CD4-positive, alpha-beta T cell treated with Interferon alpha-2 for 1 hour (primary cell): ENCODE measurements at regions not wholly inside any gene's neighbourhood (a gene's known extent, or its start where the extent isn't known, plus 50 kb on each side); places are given as distances from the start of the nearest gene placed in this dataset.

Experiments used
- DNase-seq, 2 donors: peaks; one replicate each; pipeline ENCODE4 v3.0.0-alpha.2; 2020 to 2022

DNA sequence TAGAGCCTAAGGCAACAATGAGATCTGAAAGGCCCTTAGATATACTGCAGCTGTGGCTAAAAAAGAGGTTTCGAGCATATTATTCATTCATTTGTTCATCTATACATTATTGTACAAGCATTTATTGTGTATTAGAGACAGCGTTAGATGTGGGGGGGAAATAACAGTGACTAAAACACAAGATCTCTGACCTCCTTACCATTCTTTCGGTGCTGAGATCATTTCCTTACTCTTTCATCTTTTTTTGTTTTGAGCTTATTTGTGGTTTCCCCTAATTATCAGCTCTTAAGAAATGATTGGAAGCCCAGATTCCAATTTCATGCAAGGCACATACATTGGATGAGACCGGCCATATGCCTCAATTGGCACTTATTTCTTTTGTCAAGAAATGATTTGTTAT is 113.2 kb downstream of the SEC61B start:
- no peak for DNase-seq

DNA sequence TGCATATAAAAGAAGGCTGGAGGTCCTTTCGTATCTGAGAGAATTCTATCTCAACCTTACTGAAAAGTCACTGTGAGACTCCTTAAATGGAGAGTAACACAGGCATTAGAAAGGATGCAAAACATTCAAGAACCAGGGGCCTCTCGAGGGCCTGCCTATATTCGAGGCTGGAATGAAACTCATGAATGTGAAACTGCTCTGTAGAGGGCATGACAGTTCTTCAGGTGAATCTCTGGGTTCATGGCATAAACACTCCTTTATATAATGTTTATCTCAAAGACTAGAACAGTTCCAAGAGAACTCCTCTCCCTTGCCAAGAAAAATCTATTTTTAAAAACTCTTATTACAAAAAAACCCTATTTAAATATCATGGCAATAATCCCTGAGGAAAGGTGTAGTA is 113.9 kb downstream of the SEC61B start:
- no peak for DNase-seq

DNA sequence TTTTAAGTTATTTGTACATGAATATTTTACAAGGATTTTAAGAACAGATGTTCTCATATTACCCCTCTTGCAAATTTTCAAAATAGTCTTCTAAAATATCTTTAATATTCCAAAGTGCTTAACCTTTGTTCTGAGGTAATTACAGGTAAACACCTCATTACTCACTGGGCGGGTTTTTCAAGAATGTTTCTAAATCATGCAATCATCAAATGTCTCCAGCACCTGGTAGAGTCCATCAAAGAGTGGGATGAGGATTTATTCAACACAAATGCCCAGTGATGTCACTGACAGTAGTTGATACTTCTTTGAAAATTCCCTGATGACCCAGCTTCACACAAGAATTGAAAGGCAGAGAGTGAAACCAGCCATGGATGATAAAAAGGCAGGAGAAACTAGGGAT is 114.4 kb downstream of the SEC61B start:
- DNase-seq, result no peak

DNA sequence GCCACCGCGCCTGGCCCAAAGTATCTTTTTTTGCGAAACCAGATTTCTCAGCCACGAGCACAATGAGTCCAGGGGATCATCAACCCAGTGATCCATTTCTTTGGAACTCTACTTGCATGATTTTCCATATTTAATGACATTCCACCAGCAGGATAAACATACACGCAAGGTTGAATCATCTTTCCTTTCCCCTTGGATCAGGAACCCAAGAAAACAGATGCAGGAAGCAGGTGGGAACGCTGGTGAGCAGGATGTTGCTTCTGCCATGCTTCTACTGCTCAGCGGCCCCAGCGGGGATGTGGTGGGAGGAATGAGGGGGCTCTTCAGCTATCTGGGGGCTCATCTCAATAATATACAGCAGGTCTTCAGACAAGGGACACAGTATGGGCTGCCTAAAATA is 118.2 kb downstream of the SEC61B start:
- no peak for DNase-seq

DNA sequence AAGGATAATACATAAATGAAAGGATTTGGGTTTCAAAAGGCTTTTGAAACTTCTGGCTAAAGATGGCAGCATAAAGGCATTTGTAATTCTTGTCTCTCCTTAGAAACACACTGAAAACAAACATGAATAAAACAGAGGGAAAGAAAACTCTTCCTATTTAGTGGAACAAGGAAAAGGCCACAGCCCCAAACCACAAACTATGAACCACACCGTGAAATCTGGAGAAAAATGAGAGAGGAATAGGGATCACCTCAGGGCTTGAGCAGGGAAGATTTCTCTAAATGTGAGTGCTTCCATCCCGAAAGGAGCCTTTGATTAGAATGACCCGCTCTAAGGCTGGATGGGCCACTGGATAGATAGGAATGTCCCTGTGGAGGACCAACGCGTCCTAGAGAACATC is 119.6 kb downstream of the SEC61B start:
- DNase-seq, result no peak

DNA sequence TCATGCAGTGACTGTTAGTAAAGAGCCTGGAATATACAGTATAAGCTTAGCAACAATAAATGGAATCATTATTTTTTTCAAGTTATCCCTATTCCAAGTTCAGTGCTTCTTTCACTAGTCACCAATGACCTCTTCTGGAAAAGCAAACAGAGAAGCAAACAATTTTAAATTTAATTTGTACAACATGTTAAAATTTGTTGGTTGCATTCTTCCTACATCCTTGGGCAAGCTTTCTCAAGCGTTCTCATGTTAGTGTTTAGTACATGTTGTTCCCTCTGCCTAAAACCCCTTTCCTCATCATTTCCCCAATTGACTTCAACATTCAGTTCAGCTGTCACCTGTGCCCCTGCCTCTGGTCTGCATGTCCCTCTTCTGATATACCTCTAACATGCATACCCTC is 123.4 kb downstream of the SEC61B start:
- DNase-seq, result no peak

DNA sequence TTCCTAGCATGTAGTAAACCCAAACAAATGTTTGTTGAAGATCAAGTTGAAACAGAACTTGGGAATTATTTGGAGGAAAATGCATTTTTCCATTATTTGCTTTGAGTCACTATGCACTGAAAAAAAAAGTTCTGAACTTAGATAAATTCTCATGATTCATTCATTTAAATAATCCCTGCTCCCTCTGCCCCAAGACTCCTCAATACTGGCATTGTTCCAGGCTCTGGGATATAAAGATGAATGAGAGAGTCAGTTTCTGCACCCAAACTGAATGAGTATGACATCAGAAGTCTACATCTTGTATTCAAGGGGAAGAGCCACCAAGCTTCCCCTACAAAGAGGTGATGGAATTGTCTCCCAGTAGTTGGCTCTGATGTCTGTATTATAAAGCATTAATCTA is 123.9 kb downstream of the SEC61B start:
- no peak for DNase-seq

DNA sequence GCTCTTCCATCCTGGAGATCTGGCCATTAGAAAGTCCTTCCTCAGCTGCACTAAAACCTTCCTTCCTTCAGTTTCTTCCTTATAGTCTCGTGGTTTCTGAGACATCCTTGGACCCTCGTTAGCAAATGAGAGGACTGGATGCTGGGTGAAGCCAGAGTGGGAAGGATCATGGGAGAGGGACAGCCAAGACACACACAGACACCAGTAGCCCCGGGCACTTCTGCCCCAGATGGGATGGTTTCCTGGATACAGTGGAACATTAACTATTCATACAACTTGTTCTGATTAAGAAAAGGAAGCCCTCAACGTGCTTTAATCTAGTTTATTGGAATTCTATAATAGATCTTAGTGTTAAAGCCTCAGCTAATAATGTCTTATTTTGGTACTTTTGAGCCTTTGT is 125.5 kb downstream of the SEC61B start:
- DNase-seq, result no peak

DNA sequence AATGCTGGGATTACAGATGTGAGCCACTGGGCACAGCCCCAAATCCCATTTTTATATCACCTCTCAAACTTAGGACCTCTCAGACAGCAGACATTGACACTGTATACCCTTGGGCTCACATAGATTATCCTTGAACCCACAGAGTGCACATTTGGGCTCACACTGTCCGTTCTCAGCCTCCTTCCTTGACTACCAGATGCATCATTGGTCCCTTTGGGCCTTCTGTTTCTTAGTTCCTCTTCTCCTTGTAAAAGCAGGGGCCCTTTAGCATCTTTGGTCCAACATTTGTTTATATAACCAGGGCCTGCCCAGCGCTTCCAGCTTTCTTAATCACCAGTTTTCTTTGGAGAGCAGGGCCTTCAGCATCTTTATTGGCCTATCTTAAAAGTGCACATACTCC is 126.2 kb downstream of the SEC61B start:
- DNase-seq, result no peak

DNA sequence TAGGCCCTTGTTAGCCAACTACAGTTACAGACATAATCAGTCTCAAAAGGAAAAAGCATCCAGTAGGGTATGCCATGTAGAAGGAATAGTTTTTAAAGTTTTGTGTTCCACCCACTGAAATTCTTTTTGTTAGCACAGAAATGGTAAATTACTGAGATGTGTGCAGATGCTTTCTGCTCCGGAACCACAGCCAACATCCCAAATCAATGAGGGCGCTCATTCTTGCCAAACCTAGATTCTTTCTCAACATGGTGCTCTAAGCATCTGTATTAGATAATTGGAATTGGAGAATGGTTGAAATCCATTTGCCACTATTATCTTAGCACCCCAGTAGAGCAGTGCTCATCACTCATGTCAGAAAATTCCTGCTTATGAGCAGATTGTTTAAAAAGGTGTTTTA is 127.8 kb downstream of the SEC61B start:
- no peak for DNase-seq

DNA sequence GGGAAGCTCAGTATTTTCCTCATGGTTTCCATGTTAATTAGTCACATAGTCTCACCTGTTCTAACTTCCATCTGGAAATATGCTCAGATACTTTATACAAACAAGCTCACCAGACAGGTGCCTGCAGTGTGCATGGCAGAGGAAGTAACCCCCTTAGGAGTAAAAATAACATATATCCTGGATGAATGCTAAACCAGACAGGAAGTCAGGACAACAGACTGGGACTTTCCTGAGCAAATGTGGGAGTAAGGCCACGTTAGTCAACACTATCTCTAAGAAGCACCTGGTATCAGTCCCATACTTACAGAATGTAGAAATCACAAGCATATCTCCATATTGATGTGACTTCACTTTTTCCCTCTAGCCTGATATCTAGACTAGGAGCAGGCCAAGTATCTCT is 128.4 kb downstream of the SEC61B start:
- no peak for DNase-seq

DNA sequence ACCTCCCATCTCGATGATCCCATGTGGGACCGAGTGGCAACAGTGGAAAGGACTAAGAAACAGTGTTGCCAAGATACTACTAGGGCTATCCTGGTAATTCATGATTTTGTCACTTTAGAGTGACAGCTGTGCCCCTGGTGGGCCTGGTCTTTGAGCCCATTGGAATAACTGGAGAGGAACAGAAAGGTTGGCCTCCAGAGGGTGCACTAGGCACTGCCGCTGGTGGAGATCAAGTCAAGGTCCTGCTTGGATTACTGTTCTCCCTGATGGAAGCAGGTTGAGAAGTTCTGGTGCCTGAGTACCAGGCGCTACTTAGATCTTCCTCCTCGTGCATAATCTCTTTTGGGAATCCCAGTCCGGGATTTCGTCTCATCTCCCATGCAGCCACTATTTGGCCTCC is 129.6 kb downstream of the SEC61B start:
- DNase-seq, result no peak

DNA sequence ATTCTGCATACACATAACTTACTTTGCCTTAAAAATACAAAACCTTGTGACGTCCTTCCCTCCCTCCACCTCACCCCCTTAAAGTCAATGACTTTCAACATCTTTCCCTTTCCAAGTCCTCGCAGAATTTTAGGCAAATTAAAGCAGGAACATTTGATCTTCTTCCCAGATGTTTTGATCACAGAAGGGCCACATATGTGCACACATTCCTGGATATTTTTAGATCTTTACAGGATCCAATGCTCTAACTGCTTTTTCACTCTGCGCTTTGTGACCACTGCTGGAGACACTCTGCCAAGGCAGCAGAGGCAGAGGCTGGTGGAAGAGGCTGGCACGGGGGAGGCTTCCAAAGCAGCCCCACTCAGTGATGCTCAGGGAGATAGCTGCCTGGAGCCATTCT is 130.7 kb downstream of the SEC61B start:
- no peak for DNase-seq

DNA sequence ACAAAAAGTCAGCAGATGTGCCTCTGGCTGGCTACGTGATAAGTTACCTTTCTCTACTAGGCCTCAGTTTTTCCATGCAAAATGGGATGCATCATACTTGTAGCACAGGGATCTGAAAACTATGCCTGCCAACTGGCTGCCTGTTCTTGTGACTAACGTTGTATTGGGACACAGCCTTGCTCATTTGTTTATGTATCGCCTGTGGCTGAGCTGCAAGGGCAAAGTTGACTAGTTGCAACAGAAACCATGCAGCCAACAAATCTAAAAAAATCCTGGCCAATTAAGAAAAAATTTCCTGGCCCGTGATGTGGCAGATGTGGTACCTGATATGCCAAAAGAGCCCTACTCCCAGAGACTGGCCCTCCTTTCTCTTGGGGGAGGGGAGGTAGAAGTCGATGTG is 131.3 kb downstream of the SEC61B start:
- DNase-seq, result no peak

DNA sequence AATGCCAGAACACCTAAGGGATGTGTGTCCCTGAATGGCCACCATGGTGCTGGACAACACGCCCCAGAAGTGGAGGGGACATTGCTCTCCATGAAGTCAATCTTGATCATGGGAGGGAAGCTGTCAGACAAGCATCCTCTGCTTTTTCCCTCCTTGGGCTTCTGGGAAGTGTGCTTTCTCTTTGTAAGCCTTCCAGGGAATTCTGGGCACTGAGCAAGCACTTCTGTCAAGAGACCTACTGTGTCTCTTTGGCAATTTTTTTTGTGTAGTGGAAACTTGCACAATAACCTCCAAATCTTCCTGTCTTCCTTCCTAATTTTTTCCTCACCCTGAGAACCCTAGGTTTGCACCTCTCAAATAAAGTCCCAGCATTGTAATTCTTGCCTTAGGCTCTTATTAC is 132.0 kb downstream of the SEC61B start:
- no peak for DNase-seq

DNA sequence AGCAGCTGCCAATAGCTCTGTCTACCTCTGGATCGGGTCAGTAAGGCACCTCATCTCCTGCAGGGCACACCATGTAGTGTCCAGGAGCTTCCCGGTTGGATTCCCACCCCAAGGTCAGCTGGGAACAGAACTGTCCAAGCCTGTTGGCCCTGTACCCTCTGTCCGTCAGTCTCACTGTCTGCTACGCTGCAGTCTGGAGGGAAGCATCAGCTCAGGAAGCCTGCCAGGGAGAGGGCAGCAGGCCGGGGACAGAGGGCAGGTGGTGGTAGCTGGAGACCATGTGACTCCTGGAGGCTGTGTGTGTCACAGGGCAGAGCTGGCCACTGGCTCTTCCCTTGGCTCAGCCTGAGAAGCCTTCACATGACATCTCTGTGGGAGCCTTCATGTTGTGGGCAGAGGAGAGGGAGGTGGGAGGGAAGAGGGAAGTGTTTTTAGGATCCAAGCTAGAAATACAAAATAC is 134.5 kb downstream of the SEC61B start:
- DNase-seq, result no peak

DNA sequence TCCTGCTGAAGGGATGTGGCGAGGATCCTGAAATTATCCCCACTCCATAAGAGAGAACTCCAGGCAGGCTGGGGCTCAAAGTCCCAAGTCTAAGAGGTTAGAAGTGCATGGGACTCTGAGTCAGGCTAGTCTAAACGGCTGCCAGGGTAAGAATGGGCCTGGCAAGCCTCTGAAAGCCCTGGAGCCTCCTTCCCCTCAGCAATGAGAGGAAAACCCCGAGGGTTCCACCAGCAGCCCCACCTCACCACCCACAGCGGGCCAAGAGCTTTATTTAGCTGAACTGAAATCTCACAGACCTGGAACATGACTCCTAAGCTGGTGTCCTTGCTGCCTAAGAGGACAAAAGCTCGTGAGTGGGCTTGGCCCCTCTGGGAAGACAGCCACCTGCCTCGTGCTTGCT is 135.5 kb downstream of the SEC61B start:
- DNase-seq, result no peak

DNA sequence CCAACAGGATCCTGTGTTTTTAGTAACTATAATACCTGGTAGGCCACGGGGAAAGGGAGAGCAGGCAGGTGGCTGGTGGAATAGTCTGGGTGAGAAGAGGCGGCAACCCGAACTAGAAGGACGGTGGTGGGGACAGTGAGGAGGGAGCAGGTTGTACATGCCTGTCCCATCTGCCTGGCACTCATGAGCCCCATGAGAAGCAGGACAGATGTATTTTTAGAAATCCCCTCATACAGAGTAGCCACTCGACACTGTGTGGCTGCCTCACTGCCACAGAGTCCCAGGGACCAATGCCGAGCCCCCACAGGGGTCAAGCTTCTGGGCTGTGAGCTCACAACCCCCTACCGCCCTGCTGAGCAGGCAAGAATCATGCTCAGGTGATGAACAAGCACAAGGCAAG is 136.6 kb downstream of the SEC61B start:
- no peak for DNase-seq

DNA sequence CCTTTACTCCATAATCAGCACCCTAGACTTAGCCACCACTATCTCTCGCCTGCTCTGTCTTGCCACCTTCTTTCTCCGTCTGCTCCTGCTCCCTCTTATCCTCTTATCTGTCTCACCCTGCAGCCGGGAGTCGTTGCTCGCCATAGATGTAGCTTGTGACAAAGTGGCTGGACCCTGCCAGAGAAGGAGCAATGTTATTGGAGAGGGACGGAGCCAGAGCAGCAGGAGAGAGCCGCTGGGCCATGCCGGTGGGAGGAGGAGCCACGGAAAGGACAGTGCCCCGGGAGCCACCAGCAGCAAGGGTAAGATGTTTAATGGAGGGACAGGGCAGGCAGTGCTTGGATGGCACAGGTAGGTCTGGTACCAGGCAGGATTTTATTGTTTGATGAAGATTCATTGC is 137.3 kb downstream of the SEC61B start:
- no peak for DNase-seq

DNA sequence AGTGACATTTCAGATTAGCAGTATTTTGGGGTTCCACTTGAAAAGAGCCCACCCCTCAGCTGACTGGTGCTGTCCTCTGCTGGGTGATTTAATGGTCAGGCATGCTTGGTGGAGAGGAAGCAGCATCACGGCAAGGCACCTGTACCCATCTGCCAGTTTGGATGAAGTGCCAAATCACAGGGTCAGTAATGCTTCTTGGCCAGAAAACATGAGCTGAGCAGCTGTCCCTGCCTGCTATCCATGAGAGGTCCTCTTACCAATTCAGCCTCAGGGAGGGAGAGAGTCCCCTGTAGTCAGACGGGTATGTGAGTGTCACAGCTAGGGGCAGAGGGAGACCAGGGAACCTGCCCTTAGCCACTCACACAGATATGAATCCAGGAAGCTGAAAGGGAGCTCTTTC is 137.9 kb downstream of the SEC61B start:
- DNase-seq, result no peak

DNA sequence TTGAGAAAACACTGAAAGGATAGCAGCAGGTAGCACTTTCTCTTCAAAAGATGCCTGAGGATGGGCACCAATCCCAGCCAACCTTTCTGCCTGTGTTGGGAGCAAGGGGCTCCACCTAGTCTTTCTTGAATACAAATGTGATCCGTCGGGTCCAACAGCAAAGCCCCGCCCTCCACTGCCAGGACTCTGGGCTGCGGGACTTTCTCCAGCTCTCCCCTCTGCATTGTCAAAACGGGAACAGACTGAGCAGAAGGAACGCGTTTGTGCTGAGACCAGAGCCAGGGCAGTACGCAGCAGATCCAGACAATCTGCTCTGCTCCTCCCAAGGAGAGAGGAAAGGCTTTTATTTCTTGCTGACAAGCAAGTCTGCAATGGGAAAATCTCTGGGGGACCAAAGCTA is 139.7 kb downstream of the SEC61B start:
- DNase-seq, result no peak

DNA sequence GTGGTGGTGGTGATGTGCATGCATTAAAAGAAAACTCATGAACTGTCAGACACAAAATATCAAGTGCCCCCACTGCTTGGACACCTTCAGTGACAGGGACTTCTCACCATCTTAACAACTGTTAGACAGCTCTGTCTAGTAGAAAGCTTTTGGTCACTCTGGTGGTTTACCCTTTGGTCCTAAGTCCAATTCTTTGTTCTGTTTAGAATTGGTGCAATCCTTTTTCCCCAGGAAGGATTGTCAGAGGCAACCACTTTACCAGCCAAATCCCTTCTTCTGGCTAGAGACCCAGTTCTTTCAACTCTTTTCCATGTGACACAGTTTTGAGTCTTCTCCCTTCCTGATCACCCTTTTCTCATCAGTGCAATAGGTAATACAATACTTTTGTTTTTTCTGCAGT is 140.2 kb downstream of the SEC61B start:
- DNase-seq, result no peak

DNA sequence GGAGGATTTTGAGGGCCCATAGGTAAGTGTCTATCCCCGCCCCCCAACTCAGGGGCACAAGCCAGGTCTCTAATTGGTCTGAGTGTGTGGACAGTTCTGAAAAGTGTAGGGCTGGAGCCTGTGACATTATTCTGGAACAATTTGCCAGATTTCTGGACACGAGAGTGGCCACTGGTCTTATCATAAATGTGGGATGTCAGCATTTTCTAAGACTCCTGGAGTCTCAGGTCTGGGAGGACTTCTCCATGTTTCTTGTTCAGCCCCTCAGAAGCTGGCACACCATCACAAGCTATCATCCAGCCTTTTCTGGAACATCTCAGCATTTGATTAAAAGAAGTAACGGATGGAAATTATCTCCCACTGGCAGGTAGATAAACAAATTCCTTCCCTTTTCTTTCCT is 141.4 kb downstream of the SEC61B start:
- DNase-seq, result no peak

DNA sequence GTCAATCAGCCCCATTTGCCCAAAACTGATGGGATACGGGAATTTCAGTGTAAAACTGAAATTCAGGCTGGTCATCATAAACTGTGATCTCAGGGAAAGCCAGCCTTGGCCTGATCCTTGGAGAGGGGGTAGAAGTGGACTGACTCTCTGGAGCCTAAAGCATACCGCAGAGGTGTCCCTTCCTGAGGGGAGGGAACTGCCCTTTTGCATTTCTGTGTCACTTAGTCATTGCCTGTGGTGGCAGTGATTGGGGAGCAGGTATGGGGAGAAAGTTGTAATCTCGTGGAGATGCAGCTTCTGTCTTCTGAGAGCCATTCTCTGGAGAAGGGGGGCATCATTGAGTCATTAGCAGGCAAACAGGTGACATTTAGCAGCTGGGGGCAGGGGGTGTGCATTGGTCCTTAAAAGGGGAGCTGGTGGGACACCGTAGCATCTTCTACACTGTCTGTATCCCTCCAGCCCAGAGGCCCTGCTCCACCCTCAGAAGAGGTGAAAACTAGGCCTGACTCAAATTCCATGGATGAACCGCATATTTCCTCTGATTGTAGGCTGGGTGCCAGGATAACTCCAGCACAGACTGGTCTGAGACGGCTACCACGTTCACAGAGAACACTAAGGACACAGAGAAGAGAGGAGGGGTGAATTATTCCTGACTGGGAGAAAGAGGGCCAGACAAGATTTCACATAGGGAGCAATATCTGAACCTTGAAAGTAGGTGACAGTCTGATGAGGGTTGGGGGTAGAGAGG is 143.3 kb downstream of the SEC61B start:
- DNase-seq, result no peak

DNA sequence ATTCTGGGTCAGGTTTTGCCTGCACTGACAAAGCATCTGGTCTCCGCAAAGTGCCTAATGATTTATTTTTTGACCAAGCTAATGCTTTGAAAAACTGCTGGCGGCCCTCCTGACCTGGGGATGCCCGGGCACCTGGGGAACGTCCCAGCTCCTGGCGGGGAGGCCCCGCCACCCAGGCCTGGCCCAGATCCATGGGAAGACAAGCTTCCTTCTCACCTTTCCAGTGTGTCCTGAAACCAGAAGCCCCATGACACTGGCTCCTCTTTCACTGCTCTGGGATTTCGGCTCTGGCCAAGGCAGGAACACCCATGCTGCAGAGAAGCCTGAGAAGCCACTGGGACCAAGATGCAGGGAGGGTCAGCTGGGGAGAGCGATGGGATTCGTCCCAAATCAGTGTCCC is 144.1 kb downstream of the SEC61B start:
- DNase-seq, result no peak

DNA sequence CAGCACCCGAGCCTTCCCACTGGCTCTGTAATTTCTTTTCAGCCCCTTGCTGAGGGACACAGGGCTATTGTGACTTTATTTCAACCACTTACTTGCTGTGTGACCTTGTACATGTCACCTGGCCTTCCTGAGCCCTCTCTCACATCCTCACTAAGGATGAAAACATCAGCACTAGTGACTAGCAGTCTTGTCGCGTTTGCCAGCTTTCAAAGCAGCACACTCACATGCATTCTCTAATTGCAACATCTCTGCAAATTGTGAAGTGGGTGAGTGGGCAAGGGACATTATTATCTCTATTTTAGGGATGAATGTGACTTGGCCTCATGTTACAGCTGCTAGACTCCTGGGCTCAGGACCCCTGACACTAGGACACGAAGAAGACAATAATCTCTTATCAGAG is 144.5 kb downstream of the SEC61B start:
- DNase-seq, result no peak
